ENCODE measurements at regions not wholly inside any gene's neighbourhood (a gene's known extent, or its start where the extent isn't known, plus 50 kb on each side); places are given as distances from the start of the nearest gene placed in this dataset.

- Mint-ChIP-seq H3K36me3 (ENCODE audit: insufficient read depth in 1 of 3, low read depth in 3 of 3) (no peaks in the 10 kb centered on the region), H3K9me3 (no peaks in the 10 kb centered on the region), H3K27me3 (ENCODE audit: low read depth) (no peaks in the 10 kb centered on the region), H3K27ac (no peak overlapping the region), H3K4me1 (peaks cover 6 to 10% of the 10 kb centered on the region in 2 experiments), H3K4me3 (no peak overlapping the region)
- Histone ChIP-seq H4K5ac (ENCODE audit: insufficient read length, low read depth, low read length) (no peak overlapping the region), H3K4ac (ENCODE audit: low read depth, low read length) (no peak overlapping the region), H2BK15ac (ENCODE audit: low read depth, low read length) (no peak overlapping the region), H3K23ac (ENCODE audit: insufficient read length, low read depth, low read length) (no peak overlapping the region), H3T11ph (ENCODE audit: low read length) (no peak overlapping the region), H3K18ac (ENCODE audit: insufficient read length, low read depth, low read length) (no peak overlapping the region), H3K4me1 (ENCODE audit: insufficient read depth, low read length) (no peaks in the 10 kb centered on the region), H3K14ac (ENCODE audit: insufficient read depth, low read length) (no peak overlapping the region), H4K8ac (replicated peaks; ENCODE audit: insufficient read length, low read depth, low read length) (no peak overlapping the region), H3K79me2 (ENCODE audit: insufficient read depth, low read length) (no peaks in the 10 kb centered on the region), H3K56ac (ENCODE audit: insufficient read length, low read depth, low read length) (no peak overlapping the region), H4K91ac (ENCODE audit: insufficient read length, low read depth, low read length) (no peak overlapping the region), H2BK20ac (ENCODE audit: low read depth, low read length, poor library complexity, severe bottlenecking) (no peak overlapping the region), H3K9ac (ENCODE audit: extremely low read depth, insufficient read length, low read length) (no peak overlapping the region), H2AK5ac (ENCODE audit: insufficient read length, low read length) (no peak overlapping the region), H3K79me1 (ENCODE audit: insufficient read depth, low read depth, low read length, poor library complexity, severe bottlenecking) (no peaks in the 10 kb centered on the region), H3K4me2 (ENCODE audit: insufficient read depth, insufficient read length, low read length) (no peak overlapping the region), H2AFZ (ENCODE audit: low read length) (no peak overlapping the region), H2BK5ac (ENCODE audit: insufficient read length, low read length) (no peak overlapping the region), H3K27ac (ENCODE audit: insufficient read length, low read depth, low read length) (no peak overlapping the region), H3K23me2 (ENCODE audit: insufficient read length, low read depth, low read length, poor library complexity, severe bottlenecking) (no peaks in the 10 kb centered on the region), H2BK12ac (ENCODE audit: insufficient read length, low read depth, low read length) (no peak overlapping the region), H3K27me3 (ENCODE audit: insufficient read depth, low read length) (no peaks in the 10 kb centered on the region), H2BK120ac (ENCODE audit: low read depth, low read length, poor library complexity, severe bottlenecking) (no peak overlapping the region), H4K20me1 (ENCODE audit: control insufficient read depth, insufficient read depth, insufficient read length) (no peaks in the 10 kb centered on the region), H3K9me3 (ENCODE audit: control insufficient read depth, low read depth, low read length) (no peaks in the 10 kb centered on the region)
- DNase-seq: no peak
- TF ChIP-seq CTCF (conservative IDR thresholded peaks at IDR 0.05): no peak
- no CpG with 5 or more reads among the region's 19 CpGs for WGBS (ENCODE audit: extremely low coverage, insufficient read length, low lambda C conversion rate)
Observed at GRCh38 chr5:56319526-56320181, 86.5 kb upstream of the ANKRD55 start.

All from H9 (cell line).